CD4-positive, alpha-beta T cell treated with Interleukin-17A for 4 hours (primary cell): ENCODE measurements at regions not wholly inside any gene's neighbourhood (a gene's known extent, or its start where the extent isn't known, plus 50 kb on each side); places are given as distances from the start of the nearest gene placed in this dataset.
"Not testable (repeated sequence)": the region's sequence is repeated elsewhere in the genome, so short reads cannot be mapped to it uniquely, and the experiment has no call there.

Source experiments
- DNase-seq: peaks from one replicate; pipeline ENCODE4 v3.0.0-alpha.2; 2020; ENCODE audit warnings: mixed read lengths

DNA sequence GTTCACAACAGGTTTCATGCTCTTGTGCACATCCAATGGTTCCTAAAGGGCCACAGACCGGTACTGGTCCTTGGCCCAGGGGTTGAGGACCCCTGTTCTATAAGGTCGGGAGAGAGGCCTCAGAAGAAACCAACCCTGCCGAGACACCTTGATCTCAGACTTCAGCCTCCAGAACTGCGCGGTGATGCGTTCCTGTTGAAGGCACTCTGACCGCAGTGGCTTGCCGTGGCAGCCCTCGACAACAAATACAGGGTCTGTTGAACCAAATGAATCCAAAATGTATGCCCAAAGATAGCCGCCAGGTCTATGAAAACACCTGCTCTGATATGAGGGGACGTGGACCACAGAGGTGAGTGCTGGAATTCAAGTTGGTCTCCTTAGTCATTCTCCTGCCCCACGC lies 389.8 kb downstream of the SEC14L1 start:
- DNase-seq: no peak

DNA sequence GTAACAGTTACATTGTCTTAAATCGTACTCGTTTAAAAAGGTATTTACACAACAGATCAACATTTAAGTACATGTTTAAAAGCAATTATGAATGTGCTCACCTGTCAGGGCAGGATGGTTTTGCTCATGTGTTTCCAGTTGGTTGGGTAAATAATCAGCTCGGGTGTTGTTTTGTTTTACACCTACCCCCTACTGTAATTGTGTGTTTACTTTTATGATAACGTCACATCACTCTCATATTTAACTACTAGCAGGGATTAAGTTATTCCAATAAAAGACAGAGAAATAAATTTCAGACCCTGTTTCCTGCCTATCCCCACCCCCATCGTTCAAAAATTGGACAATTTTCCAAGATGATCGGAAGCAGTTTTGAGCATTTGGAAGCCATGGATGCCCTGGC lies 390.2 kb downstream of the SEC14L1 start:
- DNase-seq: no peak

DNA sequence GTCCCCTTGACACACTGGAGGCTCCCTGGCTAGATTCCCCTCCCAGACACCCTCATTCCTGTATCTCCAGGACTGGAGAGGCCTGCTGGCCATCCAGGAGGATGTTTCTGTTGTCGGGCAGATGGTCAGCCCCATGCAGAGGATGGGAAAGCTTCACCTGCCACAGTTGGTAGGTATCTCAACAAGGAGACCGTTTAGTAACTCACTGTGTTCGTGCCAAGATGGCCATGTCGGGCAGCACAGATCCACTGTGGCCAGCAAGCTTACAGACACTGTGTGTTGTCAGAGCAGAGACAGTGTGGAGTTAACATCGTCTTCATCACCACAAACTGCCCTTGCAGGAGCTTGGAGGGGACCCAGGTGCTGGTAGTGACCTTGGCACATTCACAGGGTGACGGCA lies 390.9 kb downstream of the SEC14L1 start:
- no peak for DNase-seq

DNA sequence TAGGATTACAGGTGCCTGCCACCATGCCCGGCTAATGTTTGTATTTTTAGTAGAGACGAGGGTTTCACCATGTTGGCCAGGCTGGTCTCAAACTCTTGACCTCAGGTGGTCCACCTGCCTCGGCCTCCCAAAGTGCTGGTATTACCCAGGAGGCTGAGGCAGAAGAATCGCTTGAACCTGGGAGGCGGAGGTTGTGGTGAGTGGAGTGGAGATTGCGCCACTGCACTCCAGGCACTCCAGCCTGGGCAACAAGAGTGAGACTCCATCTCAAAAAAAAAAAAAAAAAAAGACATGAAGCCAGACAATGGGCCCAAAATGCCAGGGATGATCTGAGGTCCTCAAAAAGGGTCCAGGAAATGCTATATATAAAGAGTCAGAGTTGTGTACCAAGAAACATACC lies 392.9 kb downstream of the SEC14L1 start:
- DNase-seq: not testable (repeated sequence)

DNA sequence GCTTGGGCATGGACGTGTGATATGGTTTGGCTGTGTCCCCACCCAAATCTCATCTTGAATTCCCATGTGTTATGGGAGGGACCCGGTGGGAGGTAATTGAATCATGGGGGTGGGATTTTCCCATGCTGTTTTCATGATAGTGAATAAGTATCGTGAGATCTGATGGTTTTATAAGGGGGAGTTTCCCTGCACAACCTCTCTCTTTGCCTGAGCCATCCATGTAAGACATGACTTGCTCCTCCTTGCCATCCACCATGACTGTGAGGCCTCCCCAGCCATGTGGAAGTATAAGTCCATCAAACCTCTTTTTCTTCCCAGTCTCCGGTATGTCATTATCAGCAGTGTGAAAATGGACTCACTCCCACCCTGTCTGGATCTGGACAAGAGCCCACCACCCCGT lies 393.4 kb downstream of the SEC14L1 start:
- no peak for DNase-seq

DNA sequence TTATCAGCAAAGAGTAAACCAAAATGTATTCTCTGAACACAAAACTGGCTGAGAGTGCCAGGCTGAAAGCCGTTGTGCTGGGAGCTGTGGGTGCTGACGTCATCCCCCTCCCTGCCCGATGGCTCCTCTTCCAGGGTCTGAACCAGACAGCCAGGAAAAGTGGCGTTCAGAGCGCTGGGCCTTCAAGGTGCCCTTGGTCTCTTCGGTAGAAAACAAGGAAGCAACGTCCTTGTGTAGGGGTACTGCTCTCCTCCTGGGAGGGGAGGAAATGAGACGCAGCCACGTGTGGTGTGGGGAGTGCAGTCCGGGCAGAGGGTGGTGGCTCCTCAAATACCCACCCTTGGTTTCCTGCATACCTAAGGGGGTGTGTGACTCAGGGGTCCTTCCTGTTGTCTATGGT lies 394.7 kb downstream of the SEC14L1 start:
- DNase-seq: no peak

DNA sequence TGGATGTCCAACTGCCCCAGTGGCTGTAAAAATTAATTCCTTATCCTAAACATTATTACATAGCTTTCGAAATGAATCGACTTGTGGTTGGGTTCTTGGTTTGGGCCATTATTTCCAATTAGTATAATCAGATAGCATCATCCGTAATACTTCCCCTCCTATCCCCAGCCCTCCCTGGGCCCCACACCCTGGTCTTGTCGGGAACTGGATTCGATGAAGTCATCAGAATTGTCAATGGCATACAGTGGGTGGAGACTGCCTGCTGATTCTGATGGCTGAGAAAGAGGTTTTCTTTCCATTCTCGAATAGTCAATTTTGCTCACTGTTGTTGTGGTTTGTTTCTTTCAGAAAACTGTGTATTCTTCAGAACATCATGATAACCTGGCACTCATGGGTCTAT lies 395.1 kb downstream of the SEC14L1 start:
- no peak for DNase-seq

DNA sequence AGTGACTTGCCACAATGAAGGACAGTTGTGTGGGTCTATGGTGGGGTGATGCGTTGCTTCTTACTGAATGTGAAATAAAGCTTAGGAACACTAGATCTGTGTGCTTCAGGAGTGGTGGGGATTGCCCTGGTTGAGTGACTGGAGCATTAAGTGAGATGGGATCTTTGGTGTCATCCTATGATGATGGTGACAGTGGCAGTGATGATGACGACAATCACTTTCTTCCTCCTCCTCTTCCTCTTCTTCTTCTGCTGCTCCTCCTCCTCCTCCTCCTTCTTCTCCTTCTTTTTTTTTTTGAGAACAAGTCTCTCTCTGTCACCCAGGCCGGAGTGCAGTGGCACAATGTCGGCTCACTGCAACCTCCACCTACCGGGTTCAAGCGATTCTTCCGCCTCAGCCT lies 396.8 kb downstream of the SEC14L1 start:
- no peak for DNase-seq

DNA sequence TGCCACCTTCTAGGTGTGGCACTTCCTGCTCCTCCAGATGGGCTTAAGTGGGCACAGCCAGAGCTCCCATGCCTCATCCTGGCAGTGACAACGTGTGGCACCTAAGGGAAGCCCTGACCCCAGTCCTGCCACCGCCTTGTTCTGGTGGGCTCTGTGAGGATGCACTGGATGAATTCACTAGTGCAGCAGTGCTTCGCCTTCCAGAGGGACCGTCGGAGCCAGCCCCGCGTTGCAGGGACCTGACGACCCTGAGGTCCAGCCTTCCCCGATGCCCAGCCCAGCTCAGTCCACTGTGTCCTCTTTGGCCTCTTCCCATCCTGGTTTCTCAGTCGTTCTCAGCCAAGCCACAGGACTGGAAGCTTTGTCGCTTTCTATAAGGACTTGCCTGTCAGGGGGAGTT lies 399.8 kb downstream of the SEC14L1 start:
- DNase-seq: no peak

DNA sequence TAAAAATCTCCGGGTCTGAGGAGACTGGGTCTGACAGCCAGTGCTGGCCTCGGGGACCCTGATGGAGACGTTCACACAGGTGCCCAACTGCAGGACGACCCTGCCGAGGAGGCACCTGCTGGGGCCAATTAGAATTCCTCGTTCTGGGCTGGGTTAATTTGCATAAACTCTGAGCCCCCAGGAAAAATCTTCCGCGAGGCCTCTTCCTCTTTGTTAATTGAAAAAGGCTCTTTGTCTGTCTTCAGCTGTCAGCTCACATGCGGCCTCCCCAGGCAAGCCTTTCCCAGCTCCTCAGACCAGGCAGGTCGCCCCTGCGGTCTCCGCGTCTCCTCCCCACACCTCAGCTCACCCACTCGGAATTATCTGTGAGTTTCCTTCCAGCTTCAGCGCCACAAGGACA lies 400.2 kb downstream of the SEC14L1 start:
- DNase-seq: no peak

DNA sequence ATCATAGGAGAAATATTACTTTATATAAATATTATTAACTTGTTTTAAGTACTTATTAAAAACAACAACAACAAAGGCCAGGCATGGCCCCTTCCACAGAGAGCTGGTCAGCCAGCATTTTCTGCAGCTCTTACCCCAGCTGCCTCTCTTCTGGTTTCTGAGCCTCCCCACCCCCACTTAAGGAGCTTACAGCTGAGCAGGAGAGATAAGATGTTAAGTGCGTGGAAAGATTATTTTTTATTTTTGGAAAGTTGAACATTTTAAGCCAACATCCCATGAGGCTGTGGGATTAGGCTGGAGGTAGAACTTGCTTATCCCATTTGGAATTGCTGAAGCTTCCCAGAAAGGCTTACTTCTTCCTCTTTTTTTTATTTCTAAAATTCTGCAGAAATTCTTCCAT lies 401.2 kb downstream of the SEC14L1 start:
- DNase-seq: no peak

DNA sequence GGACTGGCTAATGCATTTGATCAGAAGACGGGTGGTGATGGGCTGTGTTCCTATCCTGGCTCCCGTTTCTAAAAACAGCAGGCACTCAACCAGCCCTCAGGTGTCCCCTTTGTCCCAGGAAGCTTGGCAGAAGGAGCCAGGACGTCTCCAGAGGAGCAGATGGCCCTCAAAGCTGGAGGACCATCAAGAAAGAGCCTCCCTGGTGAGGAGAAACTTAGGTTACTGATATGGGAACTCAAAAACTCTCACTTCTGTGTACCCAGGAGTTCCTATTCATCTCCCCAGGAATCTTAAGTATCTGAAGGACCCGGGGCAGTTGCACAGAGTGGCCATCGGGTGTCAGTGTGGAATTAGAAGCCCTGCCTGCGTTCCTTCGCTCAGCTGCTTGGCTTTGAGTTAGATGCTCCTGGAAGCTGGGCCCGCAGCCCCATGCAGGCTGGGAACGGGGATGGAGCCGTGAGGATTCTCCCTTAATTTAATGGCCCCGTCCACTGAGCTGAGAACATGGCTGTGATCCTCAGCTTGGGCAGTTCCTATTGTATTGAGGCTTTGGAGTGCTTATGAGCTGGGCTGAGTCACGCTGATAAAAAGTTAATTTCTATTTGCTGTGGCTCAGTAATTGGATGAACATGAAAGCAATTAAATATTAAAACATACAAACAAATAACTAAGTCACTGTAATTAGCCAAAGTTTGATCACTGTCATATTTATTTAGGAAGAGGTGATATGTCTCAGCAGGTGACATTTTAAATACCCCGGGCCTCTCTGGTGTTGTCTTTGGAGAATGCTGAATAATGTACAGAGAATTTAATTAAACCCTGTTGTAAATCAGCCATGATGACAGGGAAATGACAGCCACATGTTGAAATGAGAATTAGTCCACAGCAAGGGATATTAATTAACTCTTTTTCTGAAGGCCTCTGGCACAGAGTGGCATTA lies 402.1 kb downstream of the SEC14L1 start:
- DNase-seq: peak; percentile 72

DNA sequence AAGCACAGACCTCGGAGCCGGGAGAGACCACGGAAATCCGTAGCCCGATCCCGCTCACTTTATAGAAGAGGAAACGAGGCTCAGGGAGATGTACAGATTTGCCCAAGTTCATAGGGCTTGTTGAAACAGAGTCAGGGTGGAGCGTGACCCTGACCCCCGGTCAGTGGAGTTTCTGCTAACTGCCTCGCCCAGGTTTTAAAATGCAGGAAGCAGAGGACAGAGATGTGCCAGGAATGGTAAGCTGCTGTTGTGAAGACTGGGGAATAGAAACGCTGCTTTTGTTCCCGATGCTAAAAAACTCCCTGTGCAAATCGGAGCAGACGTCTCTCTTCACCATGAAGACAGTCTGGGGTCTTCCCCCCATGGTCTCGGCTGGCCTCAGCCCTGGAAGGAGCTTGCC lies 403.0 kb downstream of the SEC14L1 start:
- DNase-seq: no peak

DNA sequence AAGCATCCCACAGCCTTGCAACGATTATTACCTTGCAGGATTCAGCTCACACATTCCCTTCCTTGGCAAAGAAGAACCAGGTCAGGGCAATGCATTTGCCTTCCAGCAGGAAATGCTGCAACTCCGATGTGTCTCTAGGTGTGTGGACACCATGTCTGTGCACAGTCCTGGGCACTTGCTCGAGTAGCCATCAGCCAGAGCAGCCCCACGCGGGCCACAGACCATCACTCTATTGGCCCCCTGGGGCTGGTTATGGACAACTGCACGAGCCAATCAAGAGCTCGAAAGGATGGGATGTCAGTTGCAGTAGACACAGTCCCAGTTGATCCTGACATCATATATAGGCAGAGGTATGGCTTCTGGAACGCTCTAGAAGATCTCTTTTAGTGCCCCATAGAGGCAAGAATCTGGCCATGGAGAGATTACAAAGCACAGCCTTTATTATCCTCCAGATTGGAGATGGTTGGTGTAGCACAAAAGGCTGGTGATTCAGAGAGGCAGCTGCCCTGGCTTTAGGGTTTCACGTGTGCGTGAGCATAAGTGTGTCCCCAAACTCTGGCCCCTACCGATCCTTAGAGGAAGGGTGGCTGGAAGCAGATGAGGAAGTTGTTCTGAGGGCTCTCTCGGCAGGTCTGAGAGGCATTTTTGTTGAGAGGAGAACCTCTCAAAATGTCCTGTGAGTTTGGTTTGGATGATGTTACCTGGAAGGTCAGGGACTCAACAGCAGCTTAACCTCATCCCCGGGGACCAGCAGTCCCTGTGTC lies 403.8 kb downstream of the SEC14L1 start:
- DNase-seq: no peak

DNA sequence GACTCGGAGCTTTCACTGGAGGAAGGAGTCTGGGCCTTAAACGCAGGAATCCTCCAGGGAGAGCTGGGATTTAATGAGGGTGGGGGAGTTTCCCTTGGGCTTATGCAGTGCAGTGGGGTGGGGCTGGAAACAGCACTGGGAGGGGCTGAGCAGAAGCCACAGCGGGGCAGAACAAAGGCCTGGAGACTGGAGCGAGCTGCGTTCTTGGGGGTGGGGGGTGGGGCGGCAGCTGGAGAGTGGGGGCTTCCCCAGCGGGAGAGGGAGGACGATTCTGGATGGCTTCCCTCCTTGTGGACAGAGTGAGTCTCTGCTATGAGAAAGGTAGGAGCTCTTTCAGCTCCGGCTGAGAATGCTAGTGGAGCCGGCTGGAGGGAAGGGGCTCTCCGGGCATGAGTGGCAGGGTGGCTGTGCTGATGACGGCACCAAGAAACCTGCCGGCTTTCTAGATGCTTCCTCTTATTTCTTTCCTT lies 406.0 kb downstream of the SEC14L1 start:
- no peak for DNase-seq

DNA sequence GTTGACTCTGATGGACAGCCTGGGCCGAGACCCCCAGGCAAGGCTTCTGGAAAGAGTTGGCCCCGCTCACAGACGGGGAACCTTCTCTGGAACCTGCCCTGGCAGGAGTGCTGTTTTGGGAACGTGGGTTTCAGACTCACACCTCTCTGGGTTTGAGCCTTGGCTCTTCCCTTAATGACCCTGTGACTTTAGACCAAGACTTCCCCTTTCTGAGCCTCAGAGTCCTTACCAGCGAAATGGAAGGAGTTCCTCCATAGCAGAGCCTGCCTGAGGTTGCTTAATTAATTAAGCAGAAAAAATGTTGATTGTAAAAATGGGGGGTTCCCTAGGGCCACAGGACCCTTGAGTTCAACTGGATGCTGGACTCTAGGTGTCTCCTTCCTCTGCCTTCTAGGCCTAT lies 408.2 kb downstream of the SEC14L1 start:
- DNase-seq: no peak

DNA sequence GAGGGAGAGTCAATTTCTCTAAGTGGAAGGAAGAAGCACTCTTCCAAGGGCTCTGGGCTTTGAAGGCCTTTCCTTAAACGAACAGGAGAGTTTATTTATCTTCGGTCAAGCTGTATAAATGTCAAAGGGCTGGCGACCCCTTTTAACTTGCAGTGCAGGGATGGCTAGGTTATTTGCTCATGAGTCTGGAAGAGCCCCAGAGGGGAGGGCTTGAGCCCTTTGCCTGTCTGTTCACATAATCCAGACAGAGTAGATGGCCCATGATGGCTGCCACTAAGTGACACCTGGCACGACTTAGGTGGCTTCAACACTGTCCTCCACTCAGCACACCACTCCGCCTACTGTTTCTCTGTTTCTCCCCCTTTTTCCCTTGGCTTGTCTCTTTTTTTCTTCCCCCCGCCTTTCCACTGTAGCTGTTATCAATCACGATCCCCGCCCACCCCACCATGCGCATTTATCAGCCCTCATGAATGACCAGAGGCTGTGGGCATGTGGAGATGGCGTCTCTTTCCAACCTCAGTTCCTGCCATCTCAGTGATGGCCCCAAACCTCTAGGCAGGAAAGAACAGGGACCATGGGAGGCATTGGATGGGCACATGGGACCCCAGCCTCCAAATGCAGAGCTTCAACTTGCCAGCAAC lies 408.7 kb upstream of the TNRC6C start:
- no peak for DNase-seq

DNA sequence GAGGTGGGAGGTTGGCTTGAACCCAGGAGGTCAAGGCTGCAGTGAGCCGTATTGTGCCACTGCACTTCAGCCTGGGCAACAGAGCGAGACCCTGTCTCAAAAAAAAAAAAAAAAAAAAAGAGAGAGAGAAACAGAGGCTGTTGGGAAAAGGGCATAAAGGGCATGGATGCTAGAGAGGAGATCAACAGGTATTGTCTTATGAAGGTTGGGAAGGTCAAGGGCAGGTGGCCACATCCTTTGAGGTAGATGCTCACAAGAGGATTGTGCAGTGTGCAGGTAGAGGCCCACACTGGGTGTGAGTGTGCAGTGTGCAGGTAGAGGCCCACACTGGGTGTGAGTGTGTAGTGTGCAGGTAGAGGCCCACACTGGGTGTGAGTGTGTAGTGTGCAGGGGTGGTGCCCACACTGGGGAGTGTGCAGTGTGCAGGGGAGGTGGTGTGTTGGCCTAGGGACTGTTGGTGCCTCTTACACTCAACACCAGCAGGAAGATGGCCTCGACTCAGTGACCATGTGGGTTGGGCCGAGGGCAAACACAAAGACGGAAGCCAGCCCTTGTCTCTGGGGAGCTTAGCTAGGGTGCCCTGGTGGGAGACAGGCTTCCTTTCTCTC lies 404.9 kb upstream of the TNRC6C start:
- DNase-seq: no peak

DNA sequence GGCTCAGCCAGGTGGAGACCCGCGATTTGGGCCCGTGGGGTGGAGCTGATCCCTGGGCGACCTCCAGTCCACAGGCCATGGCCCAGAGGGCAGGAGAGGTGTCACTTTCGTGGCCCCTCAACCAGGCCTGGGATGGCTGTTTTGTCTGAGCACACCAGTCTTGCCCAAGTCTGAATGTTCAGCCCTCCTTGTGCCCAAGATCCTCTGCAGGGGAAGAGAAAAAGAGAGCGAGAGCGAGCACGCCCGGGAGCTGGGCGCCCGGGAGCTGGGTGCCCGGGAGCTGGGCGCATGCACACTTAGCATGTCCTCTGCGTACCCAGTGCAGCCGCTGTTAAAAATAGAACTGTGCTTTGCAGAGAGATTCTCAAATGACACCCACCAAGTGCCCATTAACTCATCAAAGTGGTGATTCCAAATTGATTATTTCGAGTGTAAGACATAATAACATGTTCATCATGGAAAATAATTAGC lies 403.3 kb upstream of the TNRC6C start:
- no peak for DNase-seq

DNA sequence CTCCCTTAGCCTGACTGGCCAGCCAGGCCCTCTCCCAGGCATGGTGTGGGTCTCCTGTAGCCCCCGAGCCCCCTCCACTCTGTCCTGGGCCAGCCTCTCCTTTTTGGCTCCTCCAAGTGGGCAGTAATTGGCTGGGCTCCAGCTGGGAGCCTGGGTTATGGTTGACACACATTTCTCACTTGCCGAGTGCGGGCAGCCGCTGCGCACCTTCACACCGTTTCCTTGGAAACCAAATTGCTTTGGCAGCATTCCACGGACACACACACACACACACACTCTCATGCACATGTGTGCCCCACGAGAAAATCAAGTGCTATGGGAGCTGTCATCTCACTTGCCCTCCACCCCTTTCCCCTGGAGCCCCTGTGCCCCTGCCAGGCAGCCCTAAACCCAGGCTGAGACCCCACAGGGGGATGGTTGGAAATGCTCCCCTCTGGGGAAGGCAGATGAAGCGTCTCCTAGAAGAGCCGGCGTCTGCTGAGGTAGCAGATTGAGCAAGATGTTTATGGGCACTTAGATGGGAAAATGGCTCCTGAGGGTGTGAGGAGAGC lies 402.7 kb upstream of the TNRC6C start:
- no peak for DNase-seq

DNA sequence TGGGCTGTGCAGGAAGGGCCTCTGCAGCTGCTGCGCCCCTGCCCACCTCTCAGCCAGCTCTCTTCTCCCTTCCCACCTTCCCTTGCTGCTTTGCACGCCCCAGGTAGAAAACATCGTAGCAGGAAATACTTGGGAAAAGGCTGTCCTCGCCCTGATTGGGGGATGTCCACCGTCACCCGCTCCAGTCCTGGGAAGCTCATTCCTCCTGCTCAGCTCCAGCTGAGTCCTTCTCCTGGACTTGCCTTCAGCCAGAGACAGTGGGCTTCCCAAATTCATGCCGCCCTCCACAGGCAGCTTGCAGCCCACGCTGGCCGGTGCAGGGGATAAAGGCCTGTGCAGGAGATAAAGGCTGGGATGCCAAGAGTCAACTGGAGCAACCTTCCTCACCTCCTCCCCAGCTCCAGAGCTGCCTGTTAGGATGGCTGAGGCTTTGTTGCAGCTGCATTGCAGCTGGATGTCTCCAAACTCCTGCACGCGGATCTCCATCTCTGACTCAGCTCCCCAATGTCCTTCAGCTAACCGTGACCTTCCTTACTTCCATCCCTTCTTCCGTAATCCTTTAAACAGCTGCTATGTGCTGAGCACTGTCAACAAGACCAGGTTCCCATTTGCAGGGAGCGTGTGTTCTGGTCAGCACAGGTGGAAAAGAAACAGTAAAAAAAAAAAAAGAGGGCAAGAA lies 402.0 kb upstream of the TNRC6C start:
- no peak for DNase-seq
